Skeletal muscle tissue (tissue), 3 donors: ENCODE measurements at regions not wholly inside any gene's neighbourhood (a gene's known extent, or its start where the extent isn't known, plus 50 kb on each side); places are given as distances from the start of the nearest gene placed in this dataset.

Source experiments
- H3K27ac ChIP-seq: one replicate; pipeline ENCODE4 v1.7.0; 2013; ENCODE audit warnings: mild to moderate bottlenecking, low read depth, low read length, inconsistent platforms
- H3K27me3 ChIP-seq, 3 donors: one replicate each; pipeline ENCODE4 v1.7.0; 2013; ENCODE audit warnings: low read length in 3 of 3; ENCODE audit not compliant: control insufficient read depth in 3 of 3, insufficient read depth in 3 of 3
- H3K36me3 ChIP-seq, 3 donors: one replicate each; pipeline ENCODE4 v1.7.0; 2013; ENCODE audit warnings: low read length in 3 of 3; ENCODE audit not compliant: control insufficient read depth in 3 of 3, insufficient read depth in 3 of 3
- H3K4me1 ChIP-seq, 3 donors: one replicate each; pipeline ENCODE4 v1.7.0; 2013; ENCODE audit warnings: low read length in 3 of 3, mild to moderate bottlenecking in 3 of 3; ENCODE audit not compliant: control insufficient read depth in 3 of 3, insufficient read depth in 3 of 3
- H3K4me3 ChIP-seq, 3 donors: one replicate each; pipeline ENCODE4 v1.7.0; 2013; ENCODE audit warnings: low read length in 3 of 3
- H3K9ac ChIP-seq, 3 donors: one replicate each; pipeline ENCODE4 v1.7.0; 2013; ENCODE audit warnings: low read length in 3 of 3, mild to moderate bottlenecking in 3 of 3, moderate library complexity in 2 of 3, low read depth in 1 of 3
- H3K9me3 ChIP-seq, 3 donors: one replicate each; pipeline ENCODE4 v1.7.0; 2013; ENCODE audit warnings: low read length in 3 of 3; ENCODE audit not compliant: control insufficient read depth in 3 of 3
- donor health status: Osteomylitis.

- Histone ChIP-seq H3K36me3 (no peaks in the 10 kb centered on the region), H3K4me3 (no peak overlapping the region), H3K9me3 (no peaks in the 10 kb centered on the region), H3K4me1 (no peaks in the 10 kb centered on the region), H3K27me3 (no peaks in the 10 kb centered on the region), H3K9ac (no peak overlapping the region), H3K27ac (no peak overlapping the region)
Measured at GRCh38 chr14:54310151-54310850, 86.5 kb upstream of the CDKN3 start.

- no peaks in the 10 kb centered on the region for H3K4me1 ChIP-seq
- H3K9ac ChIP-seq, result no peak overlapping the region
- no peaks in the 10 kb centered on the region for H3K36me3 ChIP-seq
- no peak overlapping the region for H3K4me3 ChIP-seq
- H3K27ac ChIP-seq, result no peak overlapping the region
- no peaks in the 10 kb centered on the region for H3K9me3 ChIP-seq
- H3K27me3 ChIP-seq, result no peaks in the 10 kb centered on the region
Measured at GRCh38 chr14:54310851-54311228, 86.0 kb upstream of the CDKN3 start.

- Histone ChIP-seq H3K9me3 (no peaks in the 10 kb centered on the region), H3K36me3 (no peaks in the 10 kb centered on the region), H3K27me3 (no peaks in the 10 kb centered on the region), H3K27ac (no peak overlapping the region), H3K9ac (no peak overlapping the region), H3K4me1 (no peaks in the 10 kb centered on the region), H3K4me3 (no peak overlapping the region)
Measured at GRCh38 chr14:54312166-54312801, 84.5 kb upstream of the CDKN3 start.

GRCh38 chr14:54314365-54315104 is 82.3 kb upstream of the CDKN3 start:
- Histone ChIP-seq H3K4me3 (no peak overlapping the region), H3K27ac (no peak overlapping the region), H3K9me3 (no peaks in the 10 kb centered on the region), H3K27me3 (no peaks in the 10 kb centered on the region), H3K9ac (no peak overlapping the region), H3K4me1 (no peaks in the 10 kb centered on the region), H3K36me3 (no peaks in the 10 kb centered on the region)

- no peak overlapping the region for H3K9ac ChIP-seq
- H3K4me3 ChIP-seq, result no peak overlapping the region
- no peaks in the 10 kb centered on the region for H3K9me3 ChIP-seq
- no peaks in the 10 kb centered on the region for H3K36me3 ChIP-seq
- no peaks in the 10 kb centered on the region for H3K4me1 ChIP-seq
- H3K27me3 ChIP-seq, result no peaks in the 10 kb centered on the region
- H3K27ac ChIP-seq, result no peak overlapping the region
Measured at GRCh38 chr14:54316652-54317051, 80.2 kb upstream of the CDKN3 start.

- no peaks in the 10 kb centered on the region for H3K27me3 ChIP-seq
- no peak overlapping the region for H3K4me3 ChIP-seq
- H3K9ac ChIP-seq, result no peak overlapping the region
- no peak overlapping the region for H3K27ac ChIP-seq
- no peaks in the 10 kb centered on the region for H3K9me3 ChIP-seq
- no peaks in the 10 kb centered on the region for H3K4me1 ChIP-seq
- no peaks in the 10 kb centered on the region for H3K36me3 ChIP-seq
Measured at GRCh38 chr14:54317391-54317790, 79.4 kb upstream of the CDKN3 start.

- Histone ChIP-seq H3K9me3 (no peaks in the 10 kb centered on the region), H3K27me3 (peaks cover 0 to 3% (median 0%) of the 10 kb centered on the region in 3 donors), H3K4me1 (no peaks in the 10 kb centered on the region), H3K36me3 (no peaks in the 10 kb centered on the region), H3K9ac (no peak overlapping the region), H3K4me3 (no peak overlapping the region), H3K27ac (no peak overlapping the region)
Measured at GRCh38 chr14:54322246-54322645, 74.6 kb upstream of the CDKN3 start.

- no peak overlapping the region for H3K4me3 ChIP-seq
- no peaks in the 10 kb centered on the region for H3K9me3 ChIP-seq
- no peaks in the 10 kb centered on the region for H3K36me3 ChIP-seq
- peaks cover 0 to 3% (median 0%) of the 10 kb centered on the region in 3 donors for H3K27me3 ChIP-seq
- H3K27ac ChIP-seq, result no peak overlapping the region
- H3K9ac ChIP-seq, result no peak overlapping the region
- H3K4me1 ChIP-seq, result no peaks in the 10 kb centered on the region
Measured at GRCh38 chr14:54322701-54323337, 74.0 kb upstream of the CDKN3 start.

GRCh38 chr14:54325766-54326165 is 71.0 kb upstream of the CDKN3 start:
- no peaks in the 10 kb centered on the region for H3K9me3 ChIP-seq
- H3K27me3 ChIP-seq, result peaks cover 0 to 3% (median 0%) of the 10 kb centered on the region in 3 donors
- H3K4me1 ChIP-seq, result peaks cover 0 to 5% (median 0%) of the 10 kb centered on the region in 3 donors
- H3K9ac ChIP-seq, result no peak overlapping the region
- H3K36me3 ChIP-seq, result no peaks in the 10 kb centered on the region
- H3K27ac ChIP-seq, result no peak overlapping the region
- no peak overlapping the region for H3K4me3 ChIP-seq
